Endothelial cell (in vitro differentiated cells): ENCODE measurements at regions not wholly inside any gene's neighbourhood (a gene's known extent, or its start where the extent isn't known, plus 50 kb on each side); places are given as distances from the start of the nearest gene placed in this dataset.

Experiments
- DNase-seq: peaks from one replicate; pipeline ENCODE4 v3.0.0; 2021; ENCODE audit warnings: low spot score
- H3K27ac Mint-ChIP-seq: one replicate; pipeline ENCODE4 v1.8.0; 2021; ENCODE audit warnings: mixed read lengths, inconsistent platforms; ENCODE audit not compliant: unreplicated experiment
- H3K27me3 Mint-ChIP-seq: one replicate; pipeline ENCODE4 v1.8.0; 2021; ENCODE audit warnings: mild to moderate bottlenecking, moderate library complexity, mixed read lengths, inconsistent platforms; ENCODE audit not compliant: unreplicated experiment
- H3K36me3 Mint-ChIP-seq: one replicate; pipeline ENCODE4 v1.8.0; 2021; ENCODE audit warnings: mild to moderate bottlenecking, low read depth, mixed read lengths, inconsistent platforms; ENCODE audit not compliant: unreplicated experiment
- H3K4me1 Mint-ChIP-seq: one replicate; pipeline ENCODE4 v1.8.0; 2021; ENCODE audit warnings: mild to moderate bottlenecking, mixed read lengths, inconsistent platforms; ENCODE audit not compliant: unreplicated experiment
- H3K4me3 Mint-ChIP-seq: one replicate; pipeline ENCODE4 v1.8.0; 2021; ENCODE audit warnings: mild to moderate bottlenecking, mixed read lengths, inconsistent platforms; ENCODE audit not compliant: unreplicated experiment
- H3K9me3 Mint-ChIP-seq: one replicate; pipeline ENCODE4 v1.8.0; 2021; ENCODE audit warnings: mixed read lengths, inconsistent platforms; ENCODE audit not compliant: unreplicated experiment
- TF ChIP-seq, protein P1 (sequence below): fragments of 200-600 bp; sonication (generic); IDR thresholded peaks from one replicate; pipeline ENCODE4 v1.5.0; 2021; ENCODE audit warnings: antibody characterized with exemption; ENCODE audit not compliant: unreplicated experiment

DNA sequence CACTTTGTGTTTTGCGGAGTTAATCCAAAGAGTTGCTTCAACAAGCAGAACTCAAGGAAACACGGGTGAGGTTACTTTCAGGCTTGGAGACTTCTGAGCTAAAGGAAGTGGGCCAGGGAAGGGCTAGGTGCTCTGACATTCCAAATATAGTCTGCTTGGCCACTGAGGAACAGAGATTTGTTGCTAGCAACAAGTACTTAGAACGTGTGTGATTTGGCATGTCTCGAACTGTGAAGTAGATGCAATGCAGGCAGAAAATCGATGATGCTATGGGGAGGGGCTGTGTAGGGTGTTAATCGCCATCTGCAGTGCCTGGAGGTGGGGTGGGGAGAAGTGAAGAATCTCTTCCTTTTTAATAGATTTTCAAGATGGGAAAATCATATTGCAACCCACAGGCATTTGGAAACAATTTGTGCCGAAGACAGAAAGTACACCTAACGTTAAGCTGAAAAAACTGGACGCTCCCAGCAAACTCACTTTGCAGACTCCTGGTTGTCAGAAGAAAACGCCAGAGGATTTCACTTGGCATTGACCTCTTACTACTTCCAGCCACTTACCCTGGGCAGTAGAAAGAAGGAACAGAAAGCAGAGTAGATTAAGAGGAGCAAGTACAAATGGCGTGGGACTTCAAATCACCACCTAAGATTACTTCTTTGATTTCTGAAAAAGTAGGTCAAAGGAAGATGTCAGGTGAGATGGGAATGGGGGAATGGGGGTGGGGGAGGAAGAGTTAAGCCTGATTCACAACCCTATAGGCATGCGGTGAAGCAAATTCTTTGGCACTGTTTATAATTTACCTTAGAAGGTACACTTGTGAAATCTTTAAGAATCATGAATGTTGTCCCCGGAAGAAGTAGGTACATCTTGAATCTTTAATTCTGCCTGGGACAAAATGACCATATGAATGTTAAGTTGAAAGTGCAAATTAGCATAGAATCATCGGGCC is 314.1 kb downstream of the CD83 start:
- Mint-ChIP-seq H3K27me3 (no peaks in the 10 kb centered on the region), H3K4me1 (peaks cover 19% of the 10 kb centered on the region), H3K9me3 (no peaks in the 10 kb centered on the region), H3K27ac (no peak overlapping the region), H3K4me3 (no peak overlapping the region), H3K36me3 (no peaks in the 10 kb centered on the region)
- TF ChIP-seq, protein P1, sequence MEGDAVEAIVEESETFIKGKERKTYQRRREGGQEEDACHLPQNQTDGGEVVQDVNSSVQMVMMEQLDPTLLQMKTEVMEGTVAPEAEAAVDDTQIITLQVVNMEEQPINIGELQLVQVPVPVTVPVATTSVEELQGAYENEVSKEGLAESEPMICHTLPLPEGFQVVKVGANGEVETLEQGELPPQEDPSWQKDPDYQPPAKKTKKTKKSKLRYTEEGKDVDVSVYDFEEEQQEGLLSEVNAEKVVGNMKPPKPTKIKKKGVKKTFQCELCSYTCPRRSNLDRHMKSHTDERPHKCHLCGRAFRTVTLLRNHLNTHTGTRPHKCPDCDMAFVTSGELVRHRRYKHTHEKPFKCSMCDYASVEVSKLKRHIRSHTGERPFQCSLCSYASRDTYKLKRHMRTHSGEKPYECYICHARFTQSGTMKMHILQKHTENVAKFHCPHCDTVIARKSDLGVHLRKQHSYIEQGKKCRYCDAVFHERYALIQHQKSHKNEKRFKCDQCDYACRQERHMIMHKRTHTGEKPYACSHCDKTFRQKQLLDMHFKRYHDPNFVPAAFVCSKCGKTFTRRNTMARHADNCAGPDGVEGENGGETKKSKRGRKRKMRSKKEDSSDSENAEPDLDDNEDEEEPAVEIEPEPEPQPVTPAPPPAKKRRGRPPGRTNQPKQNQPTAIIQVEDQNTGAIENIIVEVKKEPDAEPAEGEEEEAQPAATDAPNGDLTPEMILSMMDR: no peak
- no peak for DNase-seq

DNA sequence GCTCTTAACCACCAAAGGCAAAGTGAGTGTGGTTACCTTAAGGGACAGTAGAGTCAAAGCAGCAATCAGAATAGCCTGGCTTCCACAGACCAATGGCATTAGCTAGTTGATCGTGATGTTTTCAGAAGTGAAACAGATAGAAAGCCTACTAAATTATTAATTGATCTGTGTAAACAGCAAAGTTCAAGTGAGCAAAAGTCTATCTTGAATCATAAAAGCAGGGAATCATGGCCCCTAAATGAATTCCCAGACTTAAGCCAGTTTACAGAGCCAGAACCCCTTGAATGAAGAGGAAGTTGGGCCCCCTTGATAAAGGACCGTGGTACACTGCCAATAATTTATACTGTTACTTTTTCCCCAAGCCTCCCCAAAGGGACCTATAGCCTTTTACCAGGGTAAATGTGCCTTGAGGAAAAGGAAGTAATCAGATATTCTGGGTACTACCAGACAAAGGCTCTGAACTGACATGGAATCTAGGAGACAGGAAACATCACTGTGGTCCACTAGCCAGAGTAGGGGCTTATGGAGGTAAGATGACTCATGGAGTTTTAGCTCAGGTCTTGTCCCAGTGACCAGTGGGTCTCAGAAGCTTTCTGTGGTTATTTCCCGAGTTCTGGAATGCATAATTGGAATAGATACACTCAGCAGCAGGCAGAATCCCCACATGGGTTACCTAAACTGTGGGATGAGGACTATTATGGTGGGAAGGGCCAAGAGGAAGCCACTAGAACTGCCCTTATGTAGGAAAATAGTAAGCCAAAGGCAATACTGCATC is 317.5 kb downstream of the CD83 start:
- H3K4me1 Mint-ChIP-seq: peaks cover 17% of the 10 kb centered on the region
- H3K27ac Mint-ChIP-seq: no peak overlapping the region
- no peak overlapping the region for H3K4me3 Mint-ChIP-seq
- no peaks in the 10 kb centered on the region for H3K36me3 Mint-ChIP-seq
- no peak for DNase-seq
- H3K9me3 Mint-ChIP-seq: no peaks in the 10 kb centered on the region
- no peaks in the 10 kb centered on the region for H3K27me3 Mint-ChIP-seq
- TF ChIP-seq, protein P1: no peak

DNA sequence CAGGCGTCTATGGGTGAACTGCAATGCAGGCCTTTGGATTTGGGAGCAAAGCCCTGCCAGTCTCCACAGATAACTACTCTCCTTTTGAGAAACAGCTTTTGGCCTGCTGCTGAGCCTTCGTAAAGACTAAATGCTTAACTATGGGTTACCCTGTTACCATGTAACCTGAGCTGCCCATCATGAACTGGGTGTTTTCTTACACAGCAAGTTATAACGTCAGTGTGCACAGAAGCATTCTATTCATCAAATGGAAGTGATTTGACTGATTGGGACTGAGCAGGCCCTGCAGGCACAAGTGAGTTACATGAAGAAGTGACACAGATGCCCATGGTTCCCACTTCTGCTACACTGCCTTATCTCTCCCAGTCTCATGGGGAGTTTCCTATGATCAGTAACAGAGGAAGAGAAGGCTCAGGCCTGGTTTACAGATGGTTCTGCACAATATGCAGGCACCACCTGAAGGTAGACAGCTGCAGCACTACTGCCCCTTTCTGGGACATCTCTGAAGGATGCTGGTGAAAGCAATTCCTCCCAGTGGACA is 319.1 kb downstream of the CD83 start:
- Mint-ChIP-seq H3K27ac (no peak overlapping the region), H3K9me3 (no peaks in the 10 kb centered on the region), H3K4me3 (no peak overlapping the region), H3K4me1 (peaks cover 13% of the 10 kb centered on the region), H3K36me3 (no peaks in the 10 kb centered on the region), H3K27me3 (no peaks in the 10 kb centered on the region)
- no peak for DNase-seq
- TF ChIP-seq, protein P1: no peak

DNA sequence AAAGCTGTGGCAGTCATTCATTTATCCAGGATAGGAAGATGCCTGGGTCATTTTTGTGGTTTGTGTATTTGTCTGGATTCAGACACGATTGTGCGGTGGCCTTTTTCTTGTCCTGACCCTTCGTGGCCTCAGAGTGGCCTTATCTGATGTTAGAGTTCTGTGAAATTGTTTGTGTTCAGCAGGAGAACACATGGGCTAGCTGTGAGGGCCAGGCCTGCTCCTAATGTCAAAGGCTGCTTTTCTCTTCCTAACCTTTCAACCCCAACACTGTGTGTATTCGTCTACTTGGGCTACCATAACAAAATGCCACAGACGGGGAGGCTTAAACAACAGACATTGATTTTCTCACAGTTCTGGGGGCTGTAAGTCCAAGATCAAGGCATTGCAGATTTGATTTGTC is 321.8 kb downstream of the CD83 start:
- Mint-ChIP-seq H3K9me3 (no peaks in the 10 kb centered on the region), H3K27me3 (peaks cover 2% of the 10 kb centered on the region), H3K36me3 (no peaks in the 10 kb centered on the region), H3K27ac (no peak overlapping the region), H3K4me1 (peaks cover 36% of the 10 kb centered on the region), H3K4me3 (no peak overlapping the region)
- no peak for DNase-seq
- TF ChIP-seq, protein P1: no peak
